IMR-90 (cell line): ENCODE measurements at regions not wholly inside any gene's neighbourhood (a gene's known extent, or its start where the extent isn't known, plus 50 kb on each side); places are given as distances from the start of the nearest gene placed in this dataset.

Experiments
- BHLHE40 ChIP-seq: fragments of 150-350 bp; IDR thresholded peaks from 2 replicates; pipeline ENCODE4 v1.6.1; 2016; ENCODE audit warnings: mild to moderate bottlenecking, low read depth, low read length
- CEBPB ChIP-seq: IDR thresholded peaks from 2 replicates; pipeline ENCODE4 v1.6.1; 2012; ENCODE audit warnings: low read depth, low read length, improper control_type of control experiment
- CHD1 ChIP-seq: IDR thresholded peaks from 2 replicates; pipeline ENCODE4 v1.6.1; 2012; ENCODE audit warnings: low read depth, low read length, improper control_type of control experiment
- CTCF ChIP-seq: conservative IDR thresholded peaks from 2 replicates; pipeline ENCODE4 v1.5.1; 2012; ENCODE audit warnings: mild to moderate bottlenecking, low read depth, low read length, improper control_type of control experiment
- MAZ ChIP-seq: IDR thresholded peaks from 2 replicates; pipeline ENCODE4 v1.6.1; 2012; ENCODE audit warnings: low read depth, mild to moderate bottlenecking, low read length, improper control_type of control experiment, moderate library complexity, borderline replicate concordance
- NFE2L2 ChIP-seq: fragments of 150-350 bp; IDR thresholded peaks from 2 replicates; pipeline ENCODE4 v1.6.1; 2016; ENCODE audit warnings: low read depth, mild to moderate bottlenecking, low read length
- POLR2A ChIP-seq: IDR thresholded peaks from 2 replicates; pipeline ENCODE4 v1.6.1; 2012; ENCODE audit warnings: mild to moderate bottlenecking, low read depth, low read length
- RAD21 ChIP-seq: IDR thresholded peaks from 2 replicates; pipeline ENCODE4 v1.6.1; 2012; ENCODE audit warnings: low read length, improper control_type of control experiment
- RCOR1 ChIP-seq: IDR thresholded peaks from 2 replicates; pipeline ENCODE4 v1.6.1; 2012; ENCODE audit warnings: mild to moderate bottlenecking, low read length, improper control_type of control experiment; ENCODE audit not compliant: insufficient replicate concordance
- SMC3 ChIP-seq: fragments of 150-350 bp; IDR thresholded peaks from 2 replicates; pipeline ENCODE4 v1.6.1; 2016; ENCODE audit warnings: low read depth, mild to moderate bottlenecking, antibody characterized with exemption, low read length, moderate library complexity
- USF2 ChIP-seq: fragments of 150-350 bp; IDR thresholded peaks from 2 replicates; pipeline ENCODE4 v1.6.1; 2017; ENCODE audit warnings: mild to moderate bottlenecking, antibody characterized with exemption, low read length, low read depth

- TF ChIP-seq CTCF (no peak), POLR2A (no peak), BHLHE40 (no peak), CEBPB (no peak), USF2 (no peak), MAZ (no peak), SMC3 (no peak), CHD1 (no peak), RAD21 (no peak), RCOR1 (no peak), NFE2L2 (no peak)
These were observed 137.4 kb downstream of the PLK2 start for GRCh38 chr5:58322453-58322852.
